KBM-7 (cell line): ENCODE measurements at regions not wholly inside any gene's neighbourhood (a gene's known extent, or its start where the extent isn't known, plus 50 kb on each side); places are given as distances from the start of the nearest gene placed in this dataset.
"Not testable (repeated sequence)": the region's sequence is repeated elsewhere in the genome, so short reads cannot be mapped to it uniquely, and the experiment has no call there.

Experiments used
- DNase-seq: peaks from one replicate; pipeline ENCODE4 v3.0.0-alpha.2; 2015
- in situ Hi-C: fragments of 300-500 bp; cut with MboI; formaldehyde crosslinking; loops from 2 replicates; pipeline ENCODE4 v1.14.3; 2020; ENCODE audit warnings: low sequenced_read_pairs, low pct_unique_long_range_greater_than_20kb, mixed read lengths

DNA sequence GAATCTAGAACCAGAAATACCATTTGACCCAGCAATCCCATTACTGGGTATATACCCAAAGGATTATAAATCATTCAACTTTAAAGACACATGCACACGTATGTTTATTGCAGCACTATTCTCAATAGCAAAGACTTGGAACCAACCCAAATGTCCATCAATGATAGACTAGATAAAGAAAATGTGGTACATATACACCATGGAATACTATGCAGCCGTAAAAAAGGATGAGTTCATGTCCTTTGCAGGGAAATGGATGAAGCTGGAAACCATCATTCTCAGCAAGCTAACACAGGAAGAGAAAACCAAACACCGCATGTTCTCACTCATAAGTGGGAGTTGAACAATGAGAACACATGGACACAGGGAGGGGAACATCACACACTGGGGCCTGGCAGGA is 154.0 kb upstream of the PTGFR start:
- in situ Hi-C loops, DNase-seq: not testable (repeated sequence)

DNA sequence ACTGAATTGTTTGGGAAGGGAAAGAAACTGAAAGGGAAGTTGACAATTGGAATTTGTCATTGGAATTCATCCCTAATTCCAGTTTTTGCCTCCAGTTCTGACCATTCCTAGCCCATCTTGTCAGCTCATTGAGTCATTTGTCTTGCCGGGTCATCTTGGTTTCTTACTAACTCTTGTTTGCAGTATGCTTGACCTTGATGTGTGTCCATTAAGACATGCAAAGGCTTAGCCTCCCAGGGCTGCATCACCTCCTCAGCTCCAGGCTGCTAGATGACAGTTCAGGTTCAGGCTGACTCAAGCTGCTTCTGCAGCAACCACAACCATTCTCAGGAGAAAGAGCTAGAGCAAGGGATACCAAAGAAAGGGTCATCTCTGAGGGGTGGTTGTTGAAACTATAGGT is 151.3 kb upstream of the PTGFR start:
- DNase-seq = no peak
- in situ Hi-C loops = no loop called here

DNA sequence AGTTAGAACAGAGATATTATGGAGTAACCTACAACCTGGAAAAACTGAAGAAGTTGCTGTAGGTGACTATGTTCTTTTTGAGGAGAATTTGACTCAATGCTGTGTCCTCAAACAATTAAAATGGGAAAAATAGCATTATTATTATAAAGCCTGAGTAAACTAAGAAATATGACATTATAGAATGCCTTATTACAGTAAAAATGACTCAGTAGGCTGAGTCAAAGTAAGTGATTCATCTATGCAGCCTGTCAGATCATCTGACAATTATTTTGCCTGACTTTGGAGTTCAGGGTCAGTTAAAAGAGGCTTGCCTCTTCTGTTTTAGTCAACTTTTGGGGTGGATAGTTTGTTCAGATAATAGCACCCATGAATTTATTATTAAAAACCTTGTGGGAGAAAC is 150.8 kb upstream of the PTGFR start:
- in situ Hi-C loops = no loop called here
- no peak for DNase-seq

DNA sequence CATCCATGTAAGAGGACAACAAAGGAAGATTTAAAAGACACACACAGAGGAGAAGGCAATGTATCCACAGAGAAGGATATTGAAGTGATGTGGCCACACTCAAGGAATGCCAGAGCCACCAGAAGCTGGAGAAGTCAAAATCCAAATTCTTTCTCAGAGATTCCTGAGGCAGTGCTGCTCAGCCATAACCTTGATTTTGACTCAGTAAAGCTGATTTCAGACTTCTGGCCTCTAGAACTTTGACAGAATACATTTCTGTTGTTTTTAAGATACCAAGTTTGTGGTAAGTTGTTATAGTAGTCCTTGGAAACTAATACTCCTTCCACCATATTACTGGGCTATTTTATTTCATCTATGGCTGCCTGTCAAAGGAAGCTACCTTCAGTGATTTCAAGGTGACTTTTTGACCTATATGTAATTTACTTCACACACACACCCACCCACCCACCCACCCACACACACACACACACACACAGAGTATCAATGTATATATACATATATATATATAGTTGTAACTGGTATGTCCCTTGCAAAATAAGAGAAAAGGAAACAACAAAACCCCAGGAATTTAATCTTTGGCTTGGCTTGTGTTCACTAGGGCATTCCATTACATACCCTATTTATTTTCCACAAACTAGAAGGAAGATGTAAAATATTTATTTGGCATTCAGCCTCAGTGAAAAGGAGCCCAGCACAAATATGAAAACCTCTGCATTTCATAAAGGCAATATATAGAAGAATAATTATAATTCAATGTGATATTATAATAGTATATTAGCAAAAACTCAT is 142.1 kb upstream of the PTGFR start:
- in situ Hi-C loops = no loop called here
- no peak for DNase-seq

DNA sequence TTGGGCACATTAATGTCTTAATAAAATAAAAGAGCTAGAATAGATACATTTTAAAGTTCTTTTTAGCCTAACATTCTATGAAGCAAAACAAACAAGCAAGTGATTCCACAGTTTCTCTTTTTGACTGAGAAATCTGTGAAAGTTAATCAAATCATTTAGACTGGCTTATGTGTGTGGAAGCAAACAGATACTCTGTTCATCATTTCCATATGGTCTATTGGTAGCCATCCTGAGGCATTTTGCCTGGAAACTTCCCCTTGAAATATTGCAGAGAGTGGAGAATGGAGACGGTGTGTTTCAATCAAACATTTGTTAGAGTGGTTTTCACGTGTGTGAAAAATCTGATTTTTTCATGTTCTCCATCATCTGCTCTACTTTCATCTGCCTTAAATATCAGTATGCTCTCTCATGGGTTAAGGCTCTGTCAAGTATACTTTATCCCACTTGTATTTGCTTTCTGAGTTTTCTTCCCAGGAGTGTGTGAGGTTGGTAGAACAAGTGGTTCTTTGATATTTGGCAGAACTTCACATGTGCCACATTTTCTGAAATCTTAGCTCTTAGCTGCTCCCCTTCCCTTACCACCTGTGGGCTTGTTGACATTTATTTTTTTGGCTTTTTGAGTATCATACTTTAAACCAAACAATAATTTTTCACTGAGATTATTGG is 139.1 kb upstream of the PTGFR start:
- DNase-seq = no peak
- in situ Hi-C loops = no loop called here

DNA sequence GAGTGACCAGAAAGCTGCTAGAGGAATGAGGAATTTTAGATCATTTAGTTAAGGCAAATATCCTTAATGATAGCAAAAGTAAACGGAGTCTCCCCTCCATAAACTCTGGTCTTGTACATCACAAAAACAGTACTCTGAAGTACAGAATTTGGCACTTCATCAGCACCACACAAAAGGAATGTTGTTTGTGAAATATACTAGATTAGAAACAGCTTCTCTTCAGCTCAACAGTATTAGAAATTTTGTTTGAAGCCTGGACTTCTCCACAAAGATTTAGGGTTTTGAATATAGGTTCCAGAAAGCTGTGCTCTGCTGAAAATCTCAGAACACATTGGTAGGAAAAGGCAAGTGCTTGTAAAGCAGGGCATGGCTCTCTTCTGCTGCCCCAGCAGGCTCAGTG is 135.1 kb upstream of the PTGFR start:
- in situ Hi-C loops = no loop called here
- DNase-seq = no peak

DNA sequence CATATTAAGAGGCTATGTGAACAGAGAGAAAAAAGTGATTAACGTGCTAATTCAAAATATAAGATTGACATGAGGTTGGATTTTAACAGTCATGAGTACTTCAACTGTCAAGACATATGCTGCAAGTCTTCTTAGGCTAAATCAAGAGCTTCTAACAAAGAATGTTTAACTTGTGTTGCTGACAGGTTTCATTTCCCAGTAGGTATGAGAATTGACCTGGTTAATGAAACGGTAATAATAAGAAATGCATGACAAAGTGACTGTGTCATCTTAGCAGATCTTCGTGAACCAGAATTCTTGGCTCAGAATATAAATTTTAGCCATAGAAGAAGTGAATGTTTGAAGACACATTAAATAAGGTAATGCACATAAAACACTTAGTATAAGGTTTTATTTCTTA is 132.6 kb upstream of the PTGFR start:
- in situ Hi-C loops = no loop called here
- DNase-seq = no peak

DNA sequence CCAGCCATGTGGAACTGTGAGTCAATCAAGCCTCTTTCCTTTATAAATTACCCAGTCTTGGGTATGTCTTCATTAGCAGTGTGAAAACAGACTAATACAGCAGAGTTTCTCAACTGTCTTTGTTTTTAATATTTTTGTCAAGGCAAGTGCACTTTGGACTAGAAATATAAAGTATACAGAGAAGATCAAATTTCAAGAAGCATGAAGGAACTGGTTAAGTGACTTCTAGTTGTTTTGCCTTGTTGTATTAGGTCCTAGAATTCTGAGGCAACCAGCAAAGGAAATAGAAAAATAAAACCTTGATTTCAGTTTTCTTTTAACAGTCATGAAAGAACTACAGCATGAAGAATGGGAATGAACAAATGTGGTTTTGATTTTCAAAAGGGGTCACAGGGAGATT is 131.1 kb upstream of the PTGFR start:
- no peak for DNase-seq
- in situ Hi-C loops = no loop called here

DNA sequence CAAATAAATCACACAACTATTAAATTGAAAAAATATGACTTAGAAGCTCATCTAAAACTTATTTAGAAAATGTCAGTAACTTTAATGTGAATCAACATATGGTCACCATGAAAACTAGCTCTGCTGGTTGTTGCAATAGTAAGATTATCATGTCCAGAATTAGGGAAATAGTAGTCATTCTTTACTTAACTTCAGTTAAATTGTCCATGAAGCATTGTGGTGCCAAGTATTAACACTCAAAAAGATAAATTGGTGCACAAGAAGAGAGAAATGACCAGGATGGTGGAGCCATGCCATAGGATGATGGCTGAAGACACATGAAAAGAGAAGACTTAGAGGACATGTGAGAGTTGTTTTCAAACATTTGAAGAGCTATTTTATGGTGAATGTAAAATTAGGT is 130.2 kb upstream of the PTGFR start:
- in situ Hi-C loops = no loop called here
- no peak for DNase-seq

DNA sequence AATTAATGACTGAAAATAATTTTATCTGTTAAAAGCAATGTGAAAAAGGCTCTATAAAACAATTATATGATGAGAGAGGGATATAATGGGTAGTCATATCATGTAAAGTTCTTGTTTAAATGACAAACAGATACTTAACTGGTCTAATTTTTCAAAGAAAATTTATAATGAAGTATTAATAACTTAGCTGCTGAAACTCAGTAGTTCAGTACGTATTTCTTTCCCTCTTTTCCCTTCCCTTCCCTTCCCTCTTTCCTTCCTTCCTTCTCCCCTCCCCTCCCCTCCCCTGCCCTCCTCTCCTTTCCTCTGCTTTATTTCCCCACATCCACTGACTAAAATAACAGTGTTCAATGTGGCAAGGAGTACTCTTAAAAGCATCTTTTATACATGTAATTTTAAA is 123.1 kb upstream of the PTGFR start:
- in situ Hi-C loops = no loop called here
- DNase-seq = no peak

DNA sequence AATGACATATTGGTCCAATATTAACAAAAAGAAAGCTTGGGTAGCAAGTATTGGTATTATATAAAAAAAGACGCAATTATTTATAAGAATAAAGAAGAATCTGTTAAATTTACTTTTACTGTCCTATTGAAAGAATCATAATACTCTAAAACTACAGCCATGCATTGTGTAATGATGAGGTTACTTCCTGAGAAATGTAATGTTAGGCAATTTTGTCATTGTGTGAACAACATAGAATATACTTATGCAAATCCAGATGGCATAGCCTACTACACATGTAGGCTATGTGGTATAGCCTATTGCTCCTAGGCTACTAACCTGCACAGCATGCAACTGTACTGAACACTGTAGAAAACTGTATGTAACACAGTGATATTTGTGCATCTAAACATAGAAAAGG is 121.2 kb upstream of the PTGFR start:
- in situ Hi-C loops = no loop called here
- DNase-seq = no peak

DNA sequence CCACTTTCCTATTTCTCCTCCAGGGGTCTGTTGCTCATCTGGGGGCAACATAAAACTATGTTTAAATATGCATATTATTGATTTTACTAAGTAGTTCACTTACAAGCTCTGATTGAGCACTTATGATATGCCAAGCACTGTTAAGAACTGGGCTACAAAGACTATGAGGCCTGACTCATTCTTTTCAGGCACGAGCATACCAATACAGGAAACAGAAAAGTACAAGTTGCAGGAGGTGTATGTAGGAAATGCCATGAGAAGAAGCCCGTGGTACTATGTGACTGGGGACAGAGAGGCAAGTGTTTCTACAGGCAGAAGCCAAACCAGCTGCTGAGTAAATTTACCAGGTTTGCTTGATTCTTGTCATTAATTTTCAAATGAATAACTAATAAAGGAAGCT is 120.4 kb upstream of the PTGFR start:
- no peak for DNase-seq
- in situ Hi-C loops = no loop called here

DNA sequence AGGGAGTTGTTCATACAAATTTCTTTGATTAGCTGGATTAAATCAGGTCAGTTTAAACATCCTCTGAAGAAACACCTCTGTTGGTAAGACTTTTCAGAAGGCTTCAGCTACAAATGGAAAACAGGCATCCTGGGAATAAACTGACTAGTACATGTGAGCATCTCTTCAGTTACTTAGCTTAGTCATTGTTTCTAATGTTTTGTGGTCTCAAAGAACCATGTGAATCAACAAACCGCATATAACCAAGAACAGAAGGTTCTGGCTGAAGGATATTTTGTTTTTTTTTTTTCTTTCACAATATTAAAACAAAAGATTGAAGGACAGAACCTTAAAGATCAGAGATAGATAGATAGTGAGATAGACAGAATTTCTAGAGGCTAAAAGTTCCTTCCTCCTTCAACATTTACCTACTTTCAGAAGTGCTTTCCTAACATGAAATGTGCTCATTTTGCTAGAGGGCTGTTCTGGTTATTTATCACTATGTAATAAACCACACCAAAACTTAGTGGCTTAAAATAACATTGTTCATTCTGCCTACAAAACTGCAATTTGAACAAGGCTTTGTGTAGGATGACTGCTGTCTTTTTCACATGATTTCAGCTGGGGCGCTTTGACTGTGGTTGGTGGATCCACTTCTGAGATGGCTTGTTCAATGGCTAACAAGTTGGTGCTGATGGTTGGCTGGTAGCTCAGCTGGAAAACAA is 119.8 kb upstream of the PTGFR start:
- in situ Hi-C loops = no loop called here
- DNase-seq = no peak

DNA sequence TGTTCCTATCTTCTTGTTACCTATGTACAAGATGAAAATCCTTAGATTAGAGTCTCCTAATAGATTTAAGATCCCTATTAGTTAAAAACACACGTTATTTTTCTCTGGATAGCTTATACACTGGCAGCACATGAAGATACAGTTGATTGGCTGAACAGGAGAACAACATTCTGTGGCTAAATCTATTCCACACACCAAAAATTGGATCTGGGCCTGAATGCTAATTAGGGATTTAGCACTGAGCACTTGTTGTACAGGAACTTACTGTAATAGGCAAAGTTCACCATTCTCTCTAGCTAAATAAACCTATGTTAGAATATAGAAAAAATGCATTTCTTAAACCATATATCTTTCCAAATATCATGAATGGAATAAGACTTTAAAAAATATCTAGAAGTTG is 117.1 kb upstream of the PTGFR start:
- in situ Hi-C loops = no loop called here
- DNase-seq = no peak

DNA sequence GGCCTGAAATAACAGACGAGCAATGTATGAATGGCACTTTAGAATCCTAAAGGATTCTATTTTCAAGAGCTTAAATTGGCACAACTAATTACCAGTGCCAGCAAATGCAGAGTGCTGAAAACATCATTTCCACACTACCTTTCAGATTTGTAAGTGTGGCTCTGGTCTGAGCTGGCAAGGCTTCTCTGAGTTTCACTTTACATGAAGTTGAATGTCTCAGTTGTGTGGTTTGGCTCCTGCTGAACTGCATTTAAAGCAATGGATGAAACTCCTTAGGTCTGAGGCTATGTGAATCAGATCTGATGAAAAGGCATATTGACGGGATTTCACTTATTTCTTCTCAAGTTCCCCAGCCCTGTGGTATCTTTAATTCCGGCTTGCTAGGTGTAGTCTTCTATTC is 114.8 kb upstream of the PTGFR start:
- no peak for DNase-seq
- in situ Hi-C loops = no loop called here

DNA sequence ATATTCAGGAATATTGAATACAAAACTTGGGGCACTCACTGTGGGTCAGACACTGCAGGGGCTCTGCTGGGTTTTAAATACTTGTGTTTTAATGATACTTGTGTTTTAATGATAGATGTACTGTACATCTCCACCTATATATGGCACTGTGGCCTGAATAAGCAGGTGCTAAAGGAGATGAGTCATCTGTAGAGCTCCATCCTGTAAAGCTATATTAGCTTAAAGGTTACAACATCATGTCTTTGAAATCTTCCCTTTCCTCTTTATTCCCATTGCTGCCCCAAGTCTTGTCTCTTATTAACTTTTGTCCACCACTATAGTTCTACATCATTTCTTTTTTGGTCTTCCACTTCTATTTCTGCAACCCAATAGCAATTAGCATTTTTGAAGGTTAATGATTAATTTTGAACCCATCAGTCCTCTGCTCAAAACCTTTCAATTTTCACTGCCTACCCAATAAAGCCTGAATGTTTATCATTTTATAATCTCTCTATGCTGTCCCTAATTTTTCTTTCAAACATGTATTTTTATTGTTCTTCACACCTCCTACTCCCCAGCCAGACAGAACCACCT is 113.3 kb upstream of the PTGFR start:
- in situ Hi-C loops = no loop called here
- DNase-seq = no peak

DNA sequence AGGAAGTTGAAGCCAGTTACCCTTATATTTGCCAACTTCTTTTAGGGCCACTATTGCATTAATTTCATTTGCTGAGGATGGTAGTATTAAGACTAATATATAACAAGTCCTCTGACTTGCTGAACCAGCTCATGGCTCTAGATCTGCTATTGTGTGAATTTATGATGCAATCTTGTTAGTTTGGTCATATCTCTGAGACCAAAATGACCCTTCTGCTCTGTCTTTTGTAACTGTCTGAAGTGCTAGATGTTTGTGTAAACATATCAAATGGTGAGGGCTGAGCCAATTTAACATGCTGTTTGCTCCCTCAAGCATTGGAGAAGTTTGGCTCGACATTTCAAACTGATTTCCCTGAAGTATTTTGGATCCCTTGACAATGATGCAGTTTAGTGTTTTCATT is 106.9 kb upstream of the PTGFR start:
- in situ Hi-C loops = no loop called here
- no peak for DNase-seq

DNA sequence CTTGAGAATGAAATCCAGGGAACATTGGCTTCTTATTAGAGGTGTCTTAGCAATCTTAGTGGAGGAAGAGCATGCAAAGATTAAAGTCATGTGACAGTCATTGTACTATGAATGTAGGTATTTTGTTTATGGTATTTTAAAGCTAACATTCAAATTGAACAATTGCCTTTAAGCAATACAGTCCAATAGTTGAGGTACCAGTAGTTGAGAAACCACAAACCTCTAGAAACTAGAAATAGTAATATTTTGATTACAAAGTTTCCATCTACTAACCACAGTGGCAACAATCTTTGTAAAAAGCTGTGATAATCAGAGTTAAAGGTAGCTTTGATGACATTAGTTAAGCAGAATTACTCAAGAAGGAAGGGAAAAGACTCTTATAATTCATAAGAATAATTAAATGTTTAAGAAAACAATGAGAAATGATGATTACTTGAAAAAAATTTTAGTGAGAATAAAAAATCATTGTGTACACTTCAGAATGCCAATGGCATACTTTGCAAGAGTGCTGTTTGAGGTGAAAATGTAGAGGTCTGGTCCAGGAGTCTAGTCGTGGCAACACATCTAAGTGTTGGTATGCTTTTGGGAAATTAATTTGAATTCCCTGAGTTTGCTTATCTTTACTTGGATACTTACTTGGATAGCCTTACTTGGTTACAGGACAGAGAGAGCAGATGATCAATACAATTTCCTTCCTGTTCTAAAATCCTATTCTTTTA is 104.9 kb upstream of the PTGFR start:
- in situ Hi-C loops = no loop called here
- DNase-seq = no peak

DNA sequence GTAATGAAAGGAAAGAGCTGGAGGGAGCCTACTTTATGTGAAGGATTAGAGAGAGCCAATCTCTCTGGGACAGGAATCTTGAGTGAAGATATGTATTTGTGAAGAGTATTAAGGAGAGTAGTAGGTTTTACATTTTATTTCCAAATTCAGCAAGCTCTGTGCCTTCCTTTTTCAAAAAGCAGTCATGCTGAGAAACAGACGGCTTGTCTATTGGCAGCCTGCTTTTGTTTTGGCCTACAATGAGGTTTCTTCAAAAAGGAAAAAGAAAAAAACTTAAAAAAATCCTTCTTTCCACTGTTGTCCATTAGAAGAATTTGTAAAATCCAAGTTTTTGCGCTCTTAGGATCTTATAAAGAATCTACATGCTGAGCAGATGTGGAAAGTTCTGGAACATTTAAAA is 103.6 kb upstream of the PTGFR start:
- in situ Hi-C loops = no loop called here
- no peak for DNase-seq

DNA sequence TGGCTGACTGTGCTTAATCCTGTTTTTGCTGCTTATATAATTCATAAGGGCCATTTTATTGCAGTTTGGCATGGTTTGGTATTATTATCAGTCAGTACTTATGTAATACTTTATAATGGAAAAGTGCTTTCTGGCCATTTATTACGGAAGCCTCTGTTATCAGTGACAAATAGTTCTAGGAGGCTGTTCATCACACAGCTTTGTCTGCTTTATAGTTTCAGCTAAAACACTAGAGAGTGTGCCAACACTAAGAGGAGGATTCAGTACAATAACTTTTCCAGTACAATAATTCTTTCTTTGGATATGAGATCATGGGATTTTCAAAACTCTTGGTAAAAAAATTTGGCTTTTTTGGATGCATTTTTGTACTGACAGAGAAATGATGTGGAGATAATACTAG is 102.9 kb upstream of the PTGFR start:
- no peak for DNase-seq
- in situ Hi-C loops = no loop called here
